Urinary bladder (tissue), 3 donors: ENCODE measurements at regions not wholly inside any gene's neighbourhood (a gene's known extent, or its start where the extent isn't known, plus 50 kb on each side); places are given as distances from the start of the nearest gene placed in this dataset.

ENCODE experiments used
- DNase-seq: peaks from one replicate; pipeline ENCODE4 v3.0.0-alpha.2; 2015; ENCODE audit errors: extremely low spot score
- H3K27ac ChIP-seq: one replicate; pipeline ENCODE4 v1.5.1; 2013; ENCODE audit warnings: low read depth, mild to moderate bottlenecking, moderate library complexity
- H3K36me3 ChIP-seq: one replicate; pipeline ENCODE4 v1.6.1; 2013; ENCODE audit warnings: mild to moderate bottlenecking, moderate library complexity; ENCODE audit not compliant: insufficient read depth
- H3K4me1 ChIP-seq: one replicate; pipeline ENCODE4 v1.6.1; 2013; ENCODE audit warnings: mild to moderate bottlenecking, moderate library complexity; ENCODE audit not compliant: insufficient read depth
- H3K4me3 ChIP-seq: one replicate; pipeline ENCODE4 v1.5.1; 2013; ENCODE audit warnings: low read depth, low read length
- WGBS: extraction: QIAGEN DNeasy Blood & Tissue Kit; methylation state at CpG from one replicate; pipeline ENCODE4 v1.1.7; 2013; 5-methylcytosine and 5-hydroxymethylcytosine counted together
- donor health status: healthy with polysubstance abuse.
- donor health status: healthy.

DNA sequence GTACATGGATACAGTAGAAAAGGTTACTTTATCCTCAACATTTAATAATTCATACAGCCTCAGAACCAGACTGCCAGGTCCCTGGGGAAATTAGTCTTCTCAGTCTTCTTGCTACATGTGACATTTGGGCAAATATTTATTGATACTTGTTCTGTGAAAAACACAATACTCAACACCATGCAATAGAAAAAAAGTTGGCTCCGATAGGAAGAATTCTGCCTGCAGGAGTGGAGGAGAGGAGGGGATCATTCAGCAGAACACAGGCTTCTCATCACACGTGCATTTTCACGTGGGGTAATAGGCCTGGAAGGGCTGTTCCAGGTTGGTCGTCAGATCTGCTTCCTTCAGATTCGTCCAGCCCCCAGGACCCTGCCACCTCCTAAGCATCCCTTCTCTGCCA, 58.4 kb upstream of the ACKR3 start:
- H3K36me3 ChIP-seq = no peaks in the 10 kb centered on the region
- H3K27ac ChIP-seq = no peak overlapping the region
- WGBS = 88% methylated on average over 5 of the region's 5 CpGs
- no peak for DNase-seq
- H3K4me3 ChIP-seq = no peak overlapping the region
- no peaks in the 10 kb centered on the region for H3K4me1 ChIP-seq

GRCh38 chr2:236512267-236512666, 57.4 kb upstream of the ACKR3 start:
- Histone ChIP-seq H3K4me3 (no peak overlapping the region), H3K27ac (no peak overlapping the region), H3K4me1 (no peaks in the 10 kb centered on the region), H3K36me3 (no peaks in the 10 kb centered on the region)
- 98% methylated on average over 5 of the region's 5 CpGs for WGBS
- no peak for DNase-seq

GRCh38 chr2:236512902-236513435, 56.7 kb upstream of the ACKR3 start:
- no peak overlapping the region for H3K4me3 ChIP-seq
- 26% methylated on average over 7 of the region's 7 CpGs for WGBS
- DNase-seq = no peak
- no peaks in the 10 kb centered on the region for H3K4me1 ChIP-seq
- no peak overlapping the region for H3K27ac ChIP-seq
- no peaks in the 10 kb centered on the region for H3K36me3 ChIP-seq

- H3K4me3 ChIP-seq = no peak overlapping the region
- H3K36me3 ChIP-seq = no peaks in the 10 kb centered on the region
- no peak overlapping the region for H3K27ac ChIP-seq
- WGBS = 97% methylated on average over 8 of the region's 8 CpGs
- DNase-seq = no peak
- no peaks in the 10 kb centered on the region for H3K4me1 ChIP-seq
Observed at GRCh38 chr2:236513956-236514355, 55.7 kb upstream of the ACKR3 start.

- DNase-seq = no peak
- Histone ChIP-seq H3K4me3 (no peak overlapping the region), H3K36me3 (no peaks in the 10 kb centered on the region), H3K27ac (no peak overlapping the region), H3K4me1 (no peaks in the 10 kb centered on the region)
- WGBS = 92% methylated on average over 6 of the region's 6 CpGs
Observed at GRCh38 chr2:236516708-236517107, 52.9 kb upstream of the ACKR3 start.

GRCh38 chr2:236517251-236518031, 52.2 kb upstream of the ACKR3 start:
- 56% methylated on average over 11 of the region's 11 CpGs for WGBS
- Histone ChIP-seq H3K4me1 (no peaks in the 10 kb centered on the region), H3K27ac (no peak overlapping the region), H3K36me3 (no peaks in the 10 kb centered on the region), H3K4me3 (no peak overlapping the region)
- DNase-seq = no peak
